HG02759 (cell line): ENCODE measurements at regions not wholly inside any gene's neighbourhood (a gene's known extent, or its start where the extent isn't known, plus 50 kb on each side); places are given as distances from the start of the nearest gene placed in this dataset.
"Not testable (repeated sequence)": the region's sequence is repeated elsewhere in the genome, so short reads cannot be mapped to it uniquely, and the experiment has no call there.

Experiments used
- ATAC-seq: cut with Tn5 transposase; IDR thresholded peaks from one replicate; pipeline ENCODE4 v1.9.1; 2021; ENCODE audit warnings: mild to moderate bottlenecking, moderate library complexity; ENCODE audit not compliant: unreplicated experiment

DNA sequence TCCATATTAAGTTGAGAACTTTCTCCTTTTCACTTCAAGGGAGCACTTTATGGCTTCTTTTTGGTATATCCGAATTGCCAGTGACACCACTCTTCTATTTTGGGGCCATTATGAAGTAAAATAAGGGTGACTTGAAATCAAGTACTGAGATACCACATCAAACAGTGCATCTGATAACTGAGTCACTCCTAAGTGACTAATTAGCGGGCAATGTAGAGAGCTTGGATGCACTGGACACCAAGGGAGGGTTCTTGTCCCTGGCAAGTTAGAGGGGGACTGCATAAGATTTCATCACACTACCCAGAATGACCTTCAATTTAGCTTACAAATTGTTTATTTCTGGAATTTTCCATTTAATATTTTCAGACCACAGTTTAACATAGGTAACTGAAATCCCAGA is 813.9 kb upstream of the CDH10 start:
- no peak for ATAC-seq

DNA sequence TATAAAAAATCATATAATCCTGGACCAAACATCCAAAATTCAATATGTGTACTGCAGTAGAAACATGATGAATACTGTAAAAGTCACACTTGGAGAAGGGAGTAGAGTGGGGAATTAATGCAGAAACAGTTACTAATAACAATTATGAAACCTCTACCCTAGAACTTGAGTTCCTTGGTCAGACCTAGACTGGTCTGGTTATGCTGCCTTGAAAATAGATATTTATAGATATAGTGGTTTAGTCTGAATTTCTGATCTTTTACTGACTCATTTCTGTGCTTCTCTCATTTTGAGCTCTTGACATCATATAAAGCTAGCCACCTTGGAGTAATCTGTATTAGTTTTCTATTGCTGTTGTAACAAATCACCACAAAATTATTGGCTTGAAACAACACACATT is 808.7 kb upstream of the CDH10 start:
- no peak for ATAC-seq

DNA sequence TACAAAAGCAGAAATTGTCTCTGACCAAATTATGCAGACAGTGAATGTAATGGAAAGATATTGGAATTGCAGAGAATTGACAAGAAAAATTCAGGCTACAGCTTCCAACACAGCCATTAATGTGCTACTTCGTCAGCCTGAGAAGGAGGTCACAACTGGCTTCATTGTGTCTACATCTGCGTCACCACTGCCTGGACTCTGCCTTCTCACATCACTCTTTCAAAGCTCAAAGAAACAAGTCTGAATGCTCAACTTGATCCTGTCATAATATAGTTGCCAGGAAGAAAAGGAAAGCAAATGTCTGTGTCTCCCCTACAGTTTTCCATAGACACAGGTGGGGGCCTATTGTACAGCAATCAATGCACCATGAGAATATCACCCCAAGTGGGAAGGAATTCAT is 806.5 kb upstream of the CDH10 start:
- ATAC-seq = no peak

DNA sequence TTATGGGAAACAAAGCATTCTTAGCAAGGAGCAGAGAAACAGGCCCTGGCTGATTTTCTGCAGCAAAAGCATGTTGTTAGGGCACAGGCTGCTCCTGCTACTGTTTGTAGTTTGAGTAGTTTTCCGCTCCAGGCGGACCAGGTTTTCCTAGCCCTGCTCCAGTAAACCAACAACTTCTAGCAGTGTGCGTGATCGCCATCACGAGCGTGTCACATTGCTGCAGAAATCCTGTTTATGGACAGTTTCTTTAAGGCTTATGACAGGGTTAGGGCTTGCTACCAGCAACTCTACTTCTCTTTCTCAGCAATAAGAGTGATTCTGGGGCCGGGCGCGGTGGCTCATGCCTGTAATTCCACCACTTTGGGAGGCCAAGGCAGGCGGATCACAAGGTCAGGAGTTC is 803.9 kb upstream of the CDH10 start:
- no peak for ATAC-seq

DNA sequence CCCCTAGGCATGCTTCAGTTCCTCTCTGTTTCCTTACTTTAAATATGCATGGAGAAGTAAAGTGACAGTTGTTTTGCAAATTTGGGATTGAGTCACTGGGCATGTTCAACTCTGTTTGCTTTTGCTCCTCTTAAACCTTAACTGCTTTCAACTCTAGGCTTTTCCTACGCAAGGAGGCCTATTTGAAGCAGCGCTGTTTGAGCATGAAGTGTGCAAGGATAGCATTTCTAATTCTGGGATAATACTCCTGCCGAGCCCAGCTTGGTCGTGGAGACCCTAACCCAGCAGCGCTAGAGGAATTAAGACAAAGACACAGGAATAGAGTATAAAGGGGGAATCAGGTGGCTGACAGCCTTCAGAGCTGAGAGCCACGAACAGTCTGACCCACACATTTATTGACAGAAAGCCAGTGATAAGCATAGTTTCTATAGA is 803.4 kb upstream of the CDH10 start:
- no peak for ATAC-seq

DNA sequence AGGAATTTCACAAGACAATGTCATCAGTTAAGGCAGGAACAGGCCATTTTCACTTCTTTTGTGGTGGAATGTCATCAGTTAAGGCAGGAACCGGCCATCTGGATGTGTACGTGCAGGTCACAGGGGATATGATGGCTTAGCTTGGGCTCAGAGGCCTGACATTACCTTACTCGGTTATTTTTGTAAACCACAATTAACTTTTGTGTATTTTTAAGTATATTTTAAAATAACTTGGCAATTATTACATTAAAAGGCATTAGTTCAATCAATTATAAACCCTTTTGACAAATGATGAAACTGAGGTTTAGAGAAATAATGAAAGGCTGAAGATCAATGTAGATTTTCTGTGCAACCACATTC is 801.3 kb upstream of the CDH10 start:
- not testable (repeated sequence) for ATAC-seq

DNA sequence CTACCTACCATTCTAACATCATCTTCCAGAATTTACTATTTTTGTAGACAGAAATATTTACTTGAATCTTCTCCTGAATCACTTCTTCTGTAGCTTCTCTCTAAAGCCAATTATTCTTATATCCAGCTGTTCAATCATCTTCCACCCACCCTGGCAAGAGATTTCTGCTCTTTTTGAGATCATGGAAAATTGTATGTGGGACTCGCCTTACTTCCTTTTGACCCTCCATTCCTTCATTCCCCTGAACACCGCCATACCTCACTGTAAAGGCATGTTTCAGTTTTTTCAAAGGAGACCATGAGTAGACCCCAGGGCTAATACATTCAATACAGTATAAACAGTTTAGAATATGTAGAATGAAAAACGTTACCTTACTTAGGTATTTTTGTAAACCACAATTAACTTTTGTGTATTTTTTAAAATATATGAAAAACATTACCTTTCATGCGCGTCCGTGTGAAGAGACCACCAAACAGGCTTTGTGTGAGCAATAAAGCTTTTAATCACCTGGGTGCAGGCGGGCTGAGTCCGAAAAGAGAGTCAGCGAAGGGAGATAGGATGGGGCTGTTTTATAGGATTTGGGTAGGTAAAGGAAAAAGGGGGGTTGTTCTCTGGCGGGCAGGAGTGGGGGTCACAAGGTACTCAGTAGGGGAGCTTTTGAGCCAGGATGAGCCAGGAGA is 800.7 kb upstream of the CDH10 start:
- not testable (repeated sequence) for ATAC-seq

DNA sequence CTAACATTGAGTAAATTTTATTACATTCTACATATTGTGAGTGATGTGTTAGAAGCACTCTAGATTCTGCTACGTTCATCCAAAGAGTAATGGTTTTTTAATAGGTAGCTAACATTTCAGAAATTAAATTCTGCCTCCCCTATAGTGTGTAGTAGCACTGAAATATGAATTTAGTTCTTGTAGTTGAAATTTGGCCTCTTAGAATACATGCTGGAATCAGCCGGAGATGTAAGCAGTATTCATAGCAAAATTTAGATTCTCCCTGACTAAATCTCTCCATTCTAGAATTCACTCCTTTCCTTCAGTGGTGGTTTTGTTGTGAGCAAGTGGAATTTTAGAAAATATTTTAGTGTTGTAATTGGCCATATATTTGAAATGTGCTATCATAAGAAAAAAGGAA is 799.9 kb upstream of the CDH10 start:
- no peak for ATAC-seq

DNA sequence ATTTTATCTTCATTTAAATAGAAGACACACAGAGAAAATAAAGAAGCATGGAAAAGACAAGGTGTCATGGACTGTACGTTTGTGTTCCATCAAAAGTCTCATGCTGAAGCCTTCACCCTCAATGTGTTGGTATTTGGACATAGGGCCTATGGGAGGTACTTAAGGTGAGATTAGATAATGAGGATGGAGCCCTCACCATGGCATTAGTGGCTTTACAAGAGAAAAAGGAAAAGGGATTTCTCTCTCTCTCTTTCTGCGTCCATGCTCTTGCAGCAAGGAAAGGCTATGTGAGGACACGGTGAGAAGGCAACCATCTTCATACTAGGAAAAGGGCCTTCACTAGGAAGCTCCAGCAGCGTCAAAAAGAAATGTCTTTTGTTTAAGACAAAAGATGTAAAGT is 797.0 kb upstream of the CDH10 start:
- no peak for ATAC-seq

DNA sequence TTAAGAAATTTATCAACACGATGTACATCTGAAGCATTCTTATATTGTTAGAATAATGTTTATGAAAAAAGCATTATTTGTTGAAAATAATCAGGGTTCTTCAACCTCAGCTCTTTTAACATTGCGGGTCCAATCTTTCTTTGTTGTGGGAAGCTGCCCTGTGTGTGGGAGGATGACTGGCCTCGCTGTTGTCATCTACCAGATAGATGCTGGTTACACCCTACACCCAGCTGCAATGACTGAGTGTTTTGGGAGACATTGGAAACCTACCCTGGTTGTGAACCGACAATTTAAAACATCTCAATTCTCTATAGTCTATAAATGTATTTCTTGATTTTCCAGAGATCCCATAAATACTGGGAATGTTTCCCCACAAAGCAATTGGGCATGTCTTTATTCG is 794.2 kb upstream of the CDH10 start:
- ATAC-seq = no peak

DNA sequence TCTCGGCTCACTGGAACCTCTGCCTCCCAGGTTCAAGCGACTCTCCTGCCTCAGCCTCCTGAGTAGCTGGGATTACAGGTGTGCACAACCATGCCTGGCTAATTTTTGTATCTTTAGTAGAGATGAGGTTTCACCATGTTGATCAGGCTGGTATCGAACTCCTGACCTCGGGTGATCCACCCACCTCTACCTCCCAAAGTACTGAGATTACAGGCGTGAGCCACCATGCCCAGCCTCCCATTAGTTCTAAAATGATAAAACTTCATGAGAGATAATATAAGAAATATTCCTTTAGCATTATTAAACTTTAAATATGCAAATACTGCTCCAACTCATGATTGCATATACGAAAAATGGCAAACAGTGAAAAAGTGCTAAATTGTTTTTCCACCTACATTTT is 793.6 kb upstream of the CDH10 start:
- not testable (repeated sequence) for ATAC-seq

DNA sequence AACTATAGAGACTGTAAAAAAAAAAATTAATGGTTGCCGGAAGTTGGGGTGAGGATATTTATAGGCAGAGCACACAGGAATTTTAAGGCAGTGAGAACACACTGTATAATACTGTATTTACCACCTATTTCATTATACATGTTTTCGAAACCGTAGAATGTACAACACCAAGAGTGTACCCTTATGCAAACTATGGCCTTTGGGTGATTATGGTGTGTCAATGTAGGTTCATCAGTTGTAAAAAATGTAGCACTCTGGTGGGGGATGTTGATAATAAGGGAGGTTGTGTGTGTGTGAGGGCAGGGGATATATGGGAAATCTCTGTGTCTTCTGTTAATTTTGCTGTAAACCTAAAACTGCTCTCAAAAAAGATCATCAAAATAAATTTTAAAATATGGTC is 791.7 kb upstream of the CDH10 start:
- ATAC-seq = no peak

DNA sequence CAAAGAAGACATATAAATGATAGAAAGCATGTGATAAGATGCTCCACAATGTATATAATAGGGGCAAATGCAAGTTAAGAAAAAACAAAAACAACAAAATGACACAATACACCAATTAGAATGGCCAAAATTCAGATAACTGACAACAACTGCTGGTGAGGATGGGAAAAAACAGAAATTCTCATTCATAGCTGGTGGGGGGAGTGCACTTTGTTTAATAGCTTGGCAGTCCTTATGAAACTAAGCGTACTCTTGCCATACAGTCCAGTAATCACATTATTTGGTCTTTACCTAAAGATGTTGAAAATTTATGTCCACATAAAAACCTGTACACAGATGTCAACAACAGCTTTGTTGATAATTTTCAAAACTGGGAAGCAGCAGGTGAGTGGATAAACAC is 791.1 kb upstream of the CDH10 start:
- no peak for ATAC-seq

DNA sequence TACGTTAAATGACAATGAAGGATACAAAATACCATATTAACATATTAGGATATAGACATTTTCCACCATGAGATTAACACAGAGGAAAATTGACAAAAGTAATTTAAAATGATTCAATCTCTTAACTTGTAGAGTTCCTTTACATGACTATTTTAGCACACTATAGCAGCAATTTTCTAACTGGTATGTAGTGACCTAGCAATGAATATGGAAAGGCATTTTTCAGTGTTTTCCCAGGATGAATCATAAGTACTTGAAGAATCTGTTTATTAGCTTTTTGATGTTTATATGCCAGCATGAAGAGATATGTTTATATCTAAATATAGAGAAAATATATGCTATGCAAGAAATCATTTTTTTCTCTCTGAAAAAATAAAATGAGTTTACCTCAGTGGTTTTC is 782.5 kb upstream of the CDH10 start:
- no peak for ATAC-seq

DNA sequence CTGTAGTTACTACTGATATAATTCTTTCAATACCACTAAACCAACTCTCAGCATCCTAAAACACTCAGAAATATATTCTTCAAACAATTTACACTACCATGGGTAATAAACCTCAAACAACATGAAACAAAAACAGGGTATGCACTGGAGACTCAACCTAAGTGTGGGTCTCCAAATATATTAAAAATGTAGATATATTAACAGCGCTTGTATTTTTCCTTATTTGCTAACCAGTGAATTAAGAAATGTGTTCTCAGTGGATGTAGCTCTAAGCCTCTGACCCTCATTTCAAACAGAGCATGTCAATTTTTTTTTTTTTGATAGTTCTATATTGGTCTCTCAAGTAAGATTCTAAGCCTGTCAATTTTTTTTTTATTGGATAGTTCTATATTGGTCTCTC is 778.5 kb upstream of the CDH10 start:
- no peak for ATAC-seq

DNA sequence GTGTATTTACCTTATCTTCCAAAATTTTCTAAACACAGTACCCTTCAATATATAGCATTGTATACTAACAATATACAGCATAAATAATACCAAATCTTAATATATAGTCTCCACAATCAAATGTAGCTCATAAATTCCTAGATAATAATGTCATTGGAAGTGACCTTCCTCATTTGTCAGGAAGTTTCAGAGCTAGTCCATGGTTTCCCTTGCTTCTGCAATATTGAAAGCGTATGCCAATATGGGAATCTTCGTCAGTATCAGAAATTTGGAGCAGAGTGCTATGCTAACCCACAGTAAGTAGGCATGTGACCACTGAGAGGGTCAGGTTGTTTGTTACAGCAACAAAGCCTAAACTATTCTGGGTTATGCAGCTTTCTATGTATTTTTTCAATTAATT is 774.9 kb upstream of the CDH10 start:
- no peak for ATAC-seq

DNA sequence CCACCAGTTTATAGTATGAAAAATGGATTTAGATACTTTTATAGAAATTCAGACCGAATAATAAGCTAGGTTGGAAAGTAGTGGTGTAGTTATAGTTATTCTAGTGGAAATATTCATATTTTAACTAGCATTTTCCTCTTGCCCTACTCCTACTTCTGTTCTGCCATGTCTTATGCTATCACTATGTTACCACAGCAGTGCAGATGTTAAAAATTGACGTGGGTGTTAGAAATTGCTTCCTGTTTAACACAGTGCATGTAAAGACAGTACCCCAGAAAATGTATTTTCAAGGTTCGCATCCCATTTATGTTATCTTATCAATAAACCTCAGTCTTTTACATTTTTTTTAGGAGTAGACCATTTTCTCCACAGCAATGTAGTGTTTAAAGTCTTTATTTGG is 774.2 kb upstream of the CDH10 start:
- ATAC-seq = no peak

DNA sequence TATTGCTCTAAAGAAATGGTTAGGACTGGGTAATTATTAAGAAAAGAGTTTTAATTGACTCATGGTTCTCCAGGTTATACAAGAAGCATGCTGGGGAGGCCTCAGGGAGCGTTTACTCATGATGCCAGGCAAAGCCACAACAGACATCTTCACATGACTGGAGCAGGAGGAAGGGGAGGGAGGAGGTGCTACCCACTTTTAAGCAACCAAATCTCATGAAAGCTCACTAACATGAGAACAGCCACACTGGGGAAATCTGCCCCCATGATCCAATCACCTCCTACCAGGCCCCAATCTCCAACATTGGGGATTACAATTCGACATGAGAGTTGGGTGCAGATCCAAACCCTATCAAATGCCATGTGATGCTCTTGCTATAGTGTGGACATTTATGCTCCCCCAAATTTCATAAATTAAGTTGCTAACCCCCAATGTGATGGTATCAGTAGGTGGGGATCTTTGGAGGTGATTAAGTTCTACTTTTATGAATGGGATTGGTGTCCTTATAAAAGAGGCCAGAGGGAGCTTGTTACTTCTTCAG is 773.6 kb upstream of the CDH10 start:
- no peak for ATAC-seq

DNA sequence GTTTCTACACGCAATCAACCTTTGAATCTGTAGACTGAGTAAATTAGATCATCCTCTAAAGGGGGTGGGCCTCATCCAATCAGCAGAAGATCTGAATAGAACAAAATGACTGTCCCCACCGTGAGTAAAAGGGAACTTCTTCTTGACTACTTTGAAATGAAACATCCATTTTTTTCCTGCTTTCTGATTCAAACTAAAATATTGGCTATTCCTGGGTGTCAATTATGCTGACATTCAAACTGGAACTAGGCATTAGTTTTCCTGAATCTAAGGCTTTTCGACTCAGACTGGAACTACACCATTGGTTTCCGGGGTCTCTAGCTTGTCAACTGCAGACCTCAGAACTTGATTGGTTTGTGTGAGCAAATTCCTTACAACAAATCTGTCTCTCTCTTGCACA is 772.2 kb upstream of the CDH10 start:
- no peak for ATAC-seq

DNA sequence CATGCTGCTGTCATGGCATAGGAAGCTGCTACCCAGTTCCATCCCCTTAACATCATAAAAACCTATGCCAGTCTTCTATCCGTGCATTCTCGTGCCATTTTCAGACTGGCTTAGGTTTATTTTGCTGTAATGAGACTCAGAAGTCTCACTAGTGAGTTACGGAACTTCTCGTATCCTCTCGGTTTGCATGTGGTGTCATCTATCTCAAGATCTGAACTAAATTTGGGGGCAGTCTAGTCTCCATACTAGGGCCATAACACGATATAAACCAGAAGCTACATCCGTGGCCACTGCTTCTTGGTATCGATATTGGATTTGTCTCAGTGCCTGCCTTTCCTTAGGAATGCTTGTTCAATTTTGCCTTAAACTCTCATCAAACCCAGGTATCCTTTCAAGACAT is 771.2 kb upstream of the CDH10 start:
- ATAC-seq = no peak

DNA sequence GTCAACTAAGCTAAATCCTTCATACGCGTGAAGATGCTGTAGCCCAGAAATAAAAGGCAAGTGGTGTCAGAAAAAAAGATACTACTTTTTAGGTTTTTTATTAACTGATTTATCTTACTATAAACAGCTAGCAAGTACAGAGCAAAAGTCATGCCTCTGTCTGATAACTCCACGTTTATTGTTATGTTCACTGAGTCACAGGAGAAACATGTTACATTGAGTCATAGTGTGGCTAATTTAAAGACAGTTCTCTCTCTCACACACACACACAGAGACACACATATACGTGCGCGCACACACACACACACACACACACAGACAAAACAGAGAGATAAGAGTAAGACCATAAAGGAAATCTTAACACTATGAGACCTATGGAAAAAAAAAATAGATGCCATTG is 770.0 kb upstream of the CDH10 start:
- no peak for ATAC-seq

DNA sequence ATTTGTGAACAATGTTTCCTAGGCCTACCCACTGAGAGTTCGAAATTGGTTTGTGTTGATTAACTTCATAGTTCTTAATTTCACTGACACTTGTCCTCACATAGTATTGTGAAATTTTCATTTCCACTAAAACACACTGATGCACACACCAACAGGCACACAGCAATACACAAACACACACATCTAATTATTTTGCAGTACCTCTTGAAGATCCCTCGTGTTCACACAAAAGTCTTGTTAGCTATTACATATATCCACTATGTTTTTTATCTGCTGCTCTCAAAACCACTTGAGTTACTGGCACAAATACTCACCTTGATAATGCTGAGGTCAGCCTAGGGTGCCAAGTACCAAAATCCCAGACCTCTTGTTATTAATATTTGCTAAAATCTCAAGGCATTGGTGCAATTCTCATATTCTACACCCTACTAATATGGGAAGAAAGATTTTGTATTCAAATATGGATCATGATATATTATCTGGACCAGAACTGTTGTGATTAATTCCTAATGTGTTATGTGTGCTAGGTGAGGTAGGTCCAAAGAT is 767.4 kb upstream of the CDH10 start:
- no peak for ATAC-seq

DNA sequence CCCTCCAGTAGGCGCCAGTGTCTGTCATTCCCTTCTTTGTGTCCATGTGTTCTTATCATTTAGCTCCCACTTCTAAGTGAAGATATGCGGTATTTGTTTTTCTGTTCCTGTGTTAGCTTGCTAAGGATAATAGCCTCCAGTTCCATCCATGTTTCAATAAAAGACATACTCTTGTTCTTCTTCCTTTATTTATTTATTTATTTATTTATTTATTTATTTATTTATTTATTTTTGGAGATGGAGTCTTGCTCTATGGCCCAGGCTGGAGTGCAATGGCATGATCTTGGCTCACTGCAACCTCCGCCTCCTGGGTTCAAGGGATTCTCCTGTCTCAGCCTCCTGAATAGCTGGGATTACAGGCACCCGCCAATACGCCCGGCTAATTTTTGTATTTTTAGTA is 762.6 kb upstream of the CDH10 start:
- ATAC-seq = not testable (repeated sequence)
